Thymus (tissue), 11 donors: ENCODE measurements at regions not wholly inside any gene's neighbourhood (a gene's known extent, or its start where the extent isn't known, plus 50 kb on each side); places are given as distances from the start of the nearest gene placed in this dataset.

Source experiments
- DNase-seq, 9 donors: peaks; one replicate each; pipeline ENCODE4 v3.0.0-alpha.2; 2013; ENCODE audit warnings: low spot score in 9 of 9, low read depth in 6 of 9, missing footprints in 1 of 9
- H3K27ac ChIP-seq, 2 donors: one replicate each; pipeline ENCODE4 v1.5.1; 2013; ENCODE audit warnings: control low read depth in 1 of 2, low read depth in 1 of 2, low read length in 1 of 2, mild to moderate bottlenecking in 1 of 2, moderate library complexity in 1 of 2
- H3K27me3 ChIP-seq, 2 donors: one replicate each; pipeline ENCODE4 v1.5.1; 2013; ENCODE audit warnings: low read length in 1 of 2; ENCODE audit not compliant: control insufficient read depth in 2 of 2, insufficient read depth in 1 of 2
- H3K36me3 ChIP-seq, 2 donors: one replicate each; pipeline ENCODE4 v1.5.1; 2013; ENCODE audit warnings: low read length in 1 of 2, mild to moderate bottlenecking in 1 of 2, moderate library complexity in 1 of 2; ENCODE audit not compliant: control insufficient read depth in 2 of 2, insufficient read depth in 2 of 2
- H3K4me1 ChIP-seq, 2 donors: one replicate each; pipeline ENCODE4 v1.5.1; 2013; ENCODE audit warnings: low read length in 2 of 2; ENCODE audit not compliant: control insufficient read depth in 2 of 2, insufficient read depth in 2 of 2
- H3K4me3 ChIP-seq, 2 donors: one replicate each; pipeline ENCODE4 v1.5.1; 2013; ENCODE audit warnings: low read length in 2 of 2, control low read depth in 1 of 2, mild to moderate bottlenecking in 1 of 2
- H3K9me3 ChIP-seq, 2 donors: one replicate each; pipeline ENCODE4 v1.5.1; 2013; ENCODE audit warnings: low read length in 1 of 2, mild to moderate bottlenecking in 1 of 2; ENCODE audit not compliant: control insufficient read depth in 2 of 2, insufficient read depth in 1 of 2
- WGBS: extraction: QIAGEN DNeasy Blood & Tissue Kit; methylation state at CpG from one replicate; pipeline ENCODE4 v1.1.7; 2013; 5-methylcytosine and 5-hydroxymethylcytosine counted together
- donor health status: healthy.

- Histone ChIP-seq H3K27me3 (no peaks in the 10 kb centered on the region), H3K4me1 (no peaks in the 10 kb centered on the region), H3K4me3 (no peak overlapping the region), H3K27ac (no peak overlapping the region), H3K36me3 (no peaks in the 10 kb centered on the region), H3K9me3 (no peaks in the 10 kb centered on the region)
- no peak for DNase-seq
- 85% methylated on average over 2 of the region's 2 CpGs for WGBS
Measured at GRCh38 chr7:119196183-119196582, 971.7 kb downstream of the ANKRD7 start.

GRCh38 chr7:119197172-119197876 lies 972.8 kb downstream of the ANKRD7 start:
- H3K4me3 ChIP-seq: no peak overlapping the region
- 90% methylated on average over 9 of the region's 9 CpGs for WGBS
- no peak for DNase-seq

GRCh38 chr7:119197877-119198527 lies 973.5 kb downstream of the ANKRD7 start:
- no peaks in the 10 kb centered on the region for H3K27me3 ChIP-seq
- no peaks in the 10 kb centered on the region for H3K9me3 ChIP-seq
- no peak overlapping the region for H3K27ac ChIP-seq
- no peaks in the 10 kb centered on the region for H3K36me3 ChIP-seq
- DNase-seq: peak in 1 of 9 donors; percentile 20
- no peak overlapping the region for H3K4me3 ChIP-seq
- no peaks in the 10 kb centered on the region for H3K4me1 ChIP-seq
- 30% methylated on average over 8 of the region's 8 CpGs for WGBS

More at GRCh38 chr7:119197172-119197876, 972.8 kb downstream of the ANKRD7 start:
- H3K9me3 ChIP-seq: no peaks in the 10 kb centered on the region
- H3K27me3 ChIP-seq: no peaks in the 10 kb centered on the region
- no peaks in the 10 kb centered on the region for H3K36me3 ChIP-seq
- H3K27ac ChIP-seq: no peak overlapping the region
- no peaks in the 10 kb centered on the region for H3K4me1 ChIP-seq

- WGBS: 94% methylated on average over 3 of the region's 3 CpGs
- DNase-seq: no peak
Measured at GRCh38 chr7:119219663-119220062, 995.2 kb downstream of the ANKRD7 start.

GRCh38 chr7:119223930-119224329 lies 999.4 kb downstream of the ANKRD7 start:
- H3K27ac ChIP-seq: no peak overlapping the region
- WGBS: 69% methylated on average over 2 of the region's 2 CpGs
- H3K4me1 ChIP-seq: no peaks in the 10 kb centered on the region
- H3K27me3 ChIP-seq: no peaks in the 10 kb centered on the region
- no peak overlapping the region for H3K4me3 ChIP-seq
- DNase-seq: no peak
- H3K36me3 ChIP-seq: no peaks in the 10 kb centered on the region
- H3K9me3 ChIP-seq: peaks cover 0 to 8% of the 10 kb centered on the region in 2 donors

More at GRCh38 chr7:119219663-119220062, 995.2 kb downstream of the ANKRD7 start:
- H3K27ac ChIP-seq: no peak overlapping the region
- H3K4me3 ChIP-seq: no peak overlapping the region
- no peaks in the 10 kb centered on the region for H3K36me3 ChIP-seq
- H3K27me3 ChIP-seq: no peaks in the 10 kb centered on the region
- peaks cover 0 to 11% of the 10 kb centered on the region in 2 donors for H3K9me3 ChIP-seq
- H3K4me1 ChIP-seq: no peaks in the 10 kb centered on the region

- Histone ChIP-seq H3K27ac (no peak overlapping the region), H3K4me3 (no peak overlapping the region), H3K36me3 (no peaks in the 10 kb centered on the region), H3K4me1 (no peaks in the 10 kb centered on the region), H3K9me3 (no peaks in the 10 kb centered on the region), H3K27me3 (no peaks in the 10 kb centered on the region)
- WGBS: 71% methylated on average over 1 of the region's 1 CpG
- DNase-seq: no peak
Measured at GRCh38 chr7:119228482-119228881, 1004.0 kb downstream of the ANKRD7 start.

- H3K27ac ChIP-seq: no peak overlapping the region
- DNase-seq: no peak
- no peak overlapping the region for H3K4me3 ChIP-seq
- no peaks in the 10 kb centered on the region for H3K9me3 ChIP-seq
- WGBS: 83% methylated on average over 2 of the region's 2 CpGs
- no peaks in the 10 kb centered on the region for H3K36me3 ChIP-seq
- no peaks in the 10 kb centered on the region for H3K4me1 ChIP-seq
- no peaks in the 10 kb centered on the region for H3K27me3 ChIP-seq
Measured at GRCh38 chr7:119232091-119232490, 1007.6 kb downstream of the ANKRD7 start.

GRCh38 chr7:119233015-119233414 lies 1008.5 kb downstream of the ANKRD7 start:
- 95% methylated on average over 1 of the region's 1 CpG for WGBS
- Histone ChIP-seq H3K36me3 (no peaks in the 10 kb centered on the region), H3K27ac (no peak overlapping the region), H3K4me1 (no peaks in the 10 kb centered on the region), H3K4me3 (no peak overlapping the region), H3K9me3 (no peaks in the 10 kb centered on the region), H3K27me3 (no peaks in the 10 kb centered on the region)
- DNase-seq: no peak

GRCh38 chr7:119252962-119253361 lies 1020.0 kb upstream of the KCND2 start:
- Histone ChIP-seq H3K27ac (no peak overlapping the region), H3K27me3 (no peaks in the 10 kb centered on the region)
- DNase-seq: no peak

More at GRCh38 chr7:119252962-119253361, 1020.0 kb upstream of the KCND2 start:
- no peak overlapping the region for H3K4me3 ChIP-seq
- no peaks in the 10 kb centered on the region for H3K36me3 ChIP-seq
- H3K9me3 ChIP-seq: no peaks in the 10 kb centered on the region
- no peaks in the 10 kb centered on the region for H3K4me1 ChIP-seq
